HuH-7 (cell line): ENCODE measurements at regions not wholly inside any gene's neighbourhood (a gene's known extent, or its start where the extent isn't known, plus 50 kb on each side); places are given as distances from the start of the nearest gene placed in this dataset.
"Not testable (repeated sequence)": the region's sequence is repeated elsewhere in the genome, so short reads cannot be mapped to it uniquely, and the experiment has no call there.

ENCODE experiments used
- DNase-seq: peaks from one replicate; pipeline ENCODE4 v3.0.0; 2011; ENCODE audit warnings: low spot score

DNA sequence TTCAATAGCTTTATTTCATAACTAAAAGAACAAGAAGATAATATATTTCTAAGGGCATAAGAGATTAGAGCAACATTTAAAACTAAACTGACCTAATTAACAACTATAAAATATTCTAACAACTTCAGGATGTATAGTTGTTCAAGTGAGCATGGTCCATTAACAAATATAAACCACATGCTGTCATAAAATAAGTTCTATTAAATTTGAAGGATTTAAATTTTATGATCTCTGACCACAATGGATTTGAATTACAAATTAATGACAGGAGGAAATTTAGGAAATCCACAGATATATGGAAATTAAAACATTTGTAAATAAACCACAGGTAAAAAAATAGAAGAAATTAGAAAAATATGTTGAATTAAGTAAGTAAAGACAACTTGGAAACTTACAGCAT is 196.5 kb upstream of the PCDH20 start:
- DNase-seq, result no peak

DNA sequence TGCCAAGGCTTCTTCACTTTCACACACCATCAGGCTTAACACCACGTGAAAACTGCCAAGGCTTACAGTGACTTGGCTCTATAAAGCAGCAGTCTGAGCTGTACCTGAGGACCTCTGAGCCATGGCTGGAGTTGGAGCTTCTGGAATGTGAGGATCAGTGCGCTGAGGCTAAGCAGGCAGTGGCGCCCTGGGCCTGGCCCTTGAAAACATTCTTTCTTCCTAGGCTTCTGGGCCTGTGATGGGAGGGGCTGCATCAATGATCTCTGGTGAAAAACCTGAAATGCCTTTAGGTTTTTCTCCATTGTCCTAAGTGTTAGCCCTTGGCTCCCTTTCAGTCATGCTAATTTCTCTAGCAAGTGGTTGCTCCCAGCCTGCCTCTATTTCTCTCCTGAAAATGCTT is 192.5 kb upstream of the PCDH20 start:
- no peak for DNase-seq

GRCh38 chr13:61600360-61601033 is 184.8 kb upstream of the PCDH20 start:
- no peak for DNase-seq

- peak; percentile 2 for DNase-seq
These were observed 176.8 kb upstream of the PCDH20 start for GRCh38 chr13:61592489-61592888.

DNA sequence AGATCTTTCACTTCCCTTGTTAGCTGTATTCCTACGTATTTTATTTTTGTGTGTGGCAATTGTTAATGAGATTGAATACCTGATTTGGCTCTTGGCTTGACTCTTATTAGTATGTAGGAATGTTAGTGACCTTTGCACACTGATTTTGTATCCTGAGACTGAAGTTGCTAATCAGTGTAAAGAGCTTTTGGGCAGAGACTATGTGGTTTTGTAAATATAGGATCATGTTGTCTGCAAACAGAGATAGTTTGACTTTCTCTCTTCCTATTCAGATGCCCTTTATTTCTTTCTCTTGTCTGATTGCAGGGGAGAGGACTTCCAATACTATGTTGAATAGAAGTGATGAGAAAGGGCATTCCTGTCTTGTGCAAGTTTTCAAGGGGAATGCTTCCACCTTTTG is 160.3 kb upstream of the PCDH20 start:
- no peak for DNase-seq

DNA sequence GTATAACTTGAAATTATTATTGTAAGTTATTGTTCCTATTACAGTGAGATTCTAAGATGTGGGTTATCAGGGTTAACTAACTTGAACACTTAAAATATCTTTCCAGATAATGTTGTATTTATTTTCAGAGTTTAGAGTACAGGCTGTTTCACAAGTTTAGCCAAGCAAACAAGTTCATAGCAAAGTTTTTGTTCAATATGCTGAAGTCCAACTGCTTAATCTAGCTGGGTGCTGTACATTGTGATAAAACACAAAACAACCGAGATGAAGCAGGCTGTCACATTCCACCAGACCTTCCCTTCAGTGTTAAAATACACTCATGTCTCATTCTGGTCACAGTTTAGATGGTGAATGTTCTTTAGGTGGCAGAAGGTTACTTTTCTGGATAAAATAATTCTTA is 148.0 kb upstream of the PCDH20 start:
- no peak for DNase-seq

GRCh38 chr13:61546911-61547310 is 131.3 kb upstream of the PCDH20 start:
- peak; percentile 12 for DNase-seq

DNA sequence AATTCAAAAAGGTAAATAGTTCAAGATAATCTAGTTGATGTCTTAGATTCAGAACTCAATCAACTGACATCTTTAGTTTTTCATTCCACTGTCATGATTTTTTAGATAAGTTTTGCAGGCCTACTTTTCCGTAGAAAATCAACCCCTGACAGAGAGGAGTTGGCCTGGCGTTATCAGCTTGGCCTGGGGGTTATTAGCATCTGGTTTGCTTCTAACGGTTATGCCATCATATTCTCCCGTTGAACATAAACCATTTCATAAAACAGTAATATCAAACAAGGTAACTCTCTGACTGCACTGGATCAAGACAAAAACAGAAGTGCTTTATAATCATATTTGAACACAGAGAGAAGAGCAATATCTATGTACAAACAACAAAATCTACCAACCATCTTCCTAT is 130.8 kb upstream of the PCDH20 start:
- DNase-seq, result no peak

DNA sequence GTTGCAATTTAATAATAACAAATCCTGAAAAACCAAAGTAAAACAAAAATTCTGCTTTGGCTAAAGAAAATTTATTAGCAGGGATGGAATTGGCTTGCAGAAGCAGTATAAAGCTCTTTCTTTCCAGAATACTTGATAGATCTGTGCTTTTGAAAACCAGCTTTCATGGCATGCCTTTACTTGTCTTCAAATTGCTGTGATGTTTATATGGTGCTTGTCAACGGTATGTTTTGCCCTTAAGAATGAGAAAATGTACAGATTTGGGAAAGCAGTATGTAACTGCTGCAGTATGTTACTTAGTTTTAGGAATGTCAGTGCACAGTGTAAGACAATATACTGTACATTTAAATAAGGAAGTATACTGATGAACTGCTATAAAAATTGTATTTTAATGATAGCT is 120.8 kb upstream of the PCDH20 start:
- DNase-seq, result no peak

DNA sequence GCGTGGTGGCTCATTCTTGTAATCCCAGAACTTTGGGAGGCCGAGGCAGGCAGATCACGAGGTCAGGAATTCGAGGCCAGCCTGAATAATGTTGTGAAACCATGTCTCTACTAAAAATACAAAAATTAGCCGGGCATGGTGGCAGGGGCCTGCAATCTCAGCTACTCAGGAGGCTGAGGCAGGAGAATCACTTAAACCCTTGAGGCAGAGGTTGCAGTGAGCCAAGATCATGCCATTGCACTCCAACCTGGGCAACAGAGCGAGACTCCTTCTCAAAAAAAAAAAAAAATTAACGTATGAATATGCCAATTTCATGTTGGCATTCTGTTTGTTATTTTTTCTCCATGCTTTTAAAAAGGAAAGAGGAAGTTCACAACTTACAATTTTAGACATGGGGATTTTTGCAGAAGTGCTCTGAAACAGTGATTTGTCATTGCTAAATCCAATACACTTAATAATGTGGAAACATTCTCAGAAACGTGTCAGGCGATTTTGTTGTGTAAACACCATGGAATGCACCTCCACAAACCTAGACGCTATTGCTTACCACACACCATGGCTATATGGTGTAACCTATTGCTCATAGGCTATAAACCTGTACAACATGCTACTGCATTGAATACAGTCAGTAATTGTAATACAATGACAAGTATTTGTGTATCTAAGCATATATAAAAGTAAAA is 115.9 kb upstream of the PCDH20 start:
- DNase-seq, result peak; percentile 2

- not testable (repeated sequence) for DNase-seq
These were observed 103.6 kb upstream of the PCDH20 start for GRCh38 chr13:61519214-61519613.

DNA sequence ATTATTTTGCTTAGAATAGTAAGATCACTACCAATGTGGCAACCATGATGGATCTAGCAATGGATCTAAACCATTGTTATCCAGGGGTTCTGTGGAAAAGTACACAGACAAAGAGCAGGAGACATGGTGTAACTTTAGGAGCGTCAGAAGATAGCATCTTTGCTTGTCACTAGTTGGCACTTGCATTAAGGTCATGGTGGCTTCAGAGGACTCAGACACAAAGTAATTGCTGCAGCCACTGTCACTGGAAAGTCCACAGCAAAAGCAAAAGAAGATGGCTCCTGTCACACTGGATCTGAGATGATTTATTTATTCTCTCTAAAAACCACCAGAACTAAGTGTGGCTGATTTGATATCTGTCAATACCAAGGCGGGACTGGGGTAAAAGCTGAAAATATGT is 93.3 kb upstream of the PCDH20 start:
- no peak for DNase-seq

DNA sequence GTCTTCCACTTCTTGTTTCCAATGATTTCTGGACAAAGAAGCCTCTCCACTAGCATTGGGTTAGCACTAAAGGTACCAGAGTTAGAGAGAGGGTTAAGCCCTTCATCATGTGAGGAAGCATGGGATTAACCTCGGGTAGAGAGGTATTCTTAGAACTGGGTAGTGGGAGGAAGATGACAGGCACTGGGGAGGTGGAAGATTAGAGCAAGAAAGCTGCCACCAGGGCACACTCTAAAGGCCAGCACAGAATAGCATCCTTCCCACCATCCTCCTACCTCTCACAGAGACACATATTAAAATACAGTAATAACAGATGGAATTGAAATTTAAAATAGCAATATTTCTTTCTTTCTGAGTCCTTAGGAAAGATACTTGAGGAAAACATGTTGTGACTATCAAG is 84.5 kb upstream of the PCDH20 start:
- no peak for DNase-seq

GRCh38 chr13:61495648-61496047 is 80.0 kb upstream of the PCDH20 start:
- DNase-seq, result no peak

GRCh38 chr13:61493556-61493955 is 77.9 kb upstream of the PCDH20 start:
- not testable (repeated sequence) for DNase-seq

DNA sequence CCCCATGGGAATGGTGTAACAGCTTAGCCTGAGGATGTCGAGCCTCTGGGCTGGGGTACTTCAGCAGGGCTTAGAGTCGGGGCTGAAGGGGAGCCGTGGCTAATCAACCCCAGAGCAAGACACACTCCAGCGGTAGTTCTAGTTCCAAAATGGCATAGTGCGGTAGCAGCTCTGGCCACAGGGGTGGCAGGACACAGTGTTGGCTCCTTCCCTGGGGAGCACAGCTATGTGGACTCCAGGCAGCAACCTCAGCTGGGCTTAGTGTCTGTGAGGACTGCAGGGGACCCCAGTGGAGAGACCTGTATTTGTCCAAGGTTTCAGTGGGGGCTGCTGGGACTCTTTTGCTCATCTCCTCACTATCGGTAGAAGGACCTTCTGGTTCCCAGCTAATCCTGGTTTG is 70.8 kb upstream of the PCDH20 start:
- DNase-seq, result no peak

GRCh38 chr13:61485128-61485765 is 69.6 kb upstream of the PCDH20 start:
- no peak for DNase-seq

DNA sequence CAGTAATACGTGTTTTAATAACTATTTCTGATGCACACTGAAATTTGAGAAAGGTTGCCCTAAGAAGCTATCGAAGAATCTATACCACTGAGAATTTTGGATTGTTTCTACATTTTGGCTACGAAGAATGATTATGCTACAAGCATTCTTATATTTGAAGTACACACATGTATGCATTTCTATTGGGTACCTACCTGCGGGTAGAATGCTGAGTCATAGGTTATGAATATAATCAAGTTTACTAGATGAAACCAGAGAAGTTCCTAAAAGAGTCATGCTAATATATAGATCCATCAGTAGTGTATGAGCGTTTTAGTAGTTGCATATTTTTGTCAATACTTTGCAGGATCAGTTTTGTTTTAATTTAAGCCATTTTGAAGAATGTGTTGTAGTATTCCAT is 62.0 kb upstream of the PCDH20 start:
- DNase-seq, result no peak

DNA sequence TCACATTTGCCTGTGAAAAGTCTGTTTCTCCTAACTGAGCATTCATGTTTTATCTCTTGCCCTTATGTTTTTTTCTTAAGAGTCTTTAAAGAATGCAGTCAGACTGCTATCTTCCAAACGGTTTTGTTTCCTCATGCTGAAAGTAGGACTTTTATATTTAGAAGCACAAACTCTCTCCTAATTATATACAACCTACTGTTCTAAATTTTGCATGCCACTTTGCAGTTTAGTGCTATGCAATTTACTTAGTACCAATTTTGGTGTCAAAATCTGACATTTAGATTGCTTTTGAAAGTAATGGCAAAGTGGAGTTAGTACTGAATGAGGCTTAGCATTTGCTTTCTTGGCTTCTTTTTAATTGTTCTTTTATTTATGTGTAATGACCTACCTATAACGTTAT is 55.1 kb upstream of the PCDH20 start:
- DNase-seq, result no peak

- no peak for DNase-seq
These were observed 50.6 kb upstream of the PCDH20 start for GRCh38 chr13:61466280-61466679.
